Right ventricle myocardium superior (tissue), 1 donor: ENCODE measurements at regions not wholly inside any gene's neighbourhood (a gene's known extent, or its start where the extent isn't known, plus 50 kb on each side); places are given as distances from the start of the nearest gene placed in this dataset.

ENCODE experiments used
- ATAC-seq: fragments of 200-7000 bp; cut with Tn5 transposase; one replicate; pipeline ENCODE4 v1.9.1; 2020; ENCODE audit warnings: mild to moderate bottlenecking; ENCODE audit not compliant: poor library complexity
- DNase-seq: peaks from one replicate; pipeline ENCODE4 v3.0.0-alpha.2; 2020
- intact Hi-C: fragments of 100-400 bp; cut with DNase I; formaldehyde crosslinking; loops from one replicate; pipeline ENCODE4 v1.11.2; 2022
- donor health status: DM: no; HTN: yes; CAD: no; lungs with severe emphysema.

GRCh38 chr15:62599791-62600777 is 435.0 kb upstream of the C2CD4B start:
- ATAC-seq (no peak), DNase-seq (no peak)
- intact Hi-C loops, result no loop called here

- DNase-seq, result no peak
- intact Hi-C loops, result no loop called here
These were observed 436.9 kb upstream of the C2CD4B start for GRCh38 chr15:62601777-62602545.

GRCh38 chr15:62603742-62604141 is 438.7 kb upstream of the C2CD4B start:
- intact Hi-C loops, result no loop called here
- ATAC-seq (peak; percentile 20), DNase-seq (no peak)

More at GRCh38 chr15:62601777-62602545, 436.9 kb upstream of the C2CD4B start:
- ATAC-seq, result no peak

- ATAC-seq (peak; percentile 57), DNase-seq (no peak)
- intact Hi-C loops, result no loop called here
These were observed 437.3 kb upstream of the TPM1 start for GRCh38 chr15:62605282-62605681.

GRCh38 chr15:62606376-62607113 is 436.0 kb upstream of the TPM1 start:
- DNase-seq, result no peak
- intact Hi-C loops, result no loop called here
- peak; percentile 21 for ATAC-seq

- intact Hi-C loops, result no loop called here
- ATAC-seq (no peak), DNase-seq (no peak)
These were observed 435.5 kb upstream of the TPM1 start for GRCh38 chr15:62607114-62607462.

- DNase-seq (no peak), ATAC-seq (no peak)
- intact Hi-C loops, result no loop called here
These were observed 434.9 kb upstream of the TPM1 start for GRCh38 chr15:62607643-62608042.

- DNase-seq, result no peak
- ATAC-seq, result no peak
- intact Hi-C loops, result no loop called here
These were observed 434.2 kb upstream of the TPM1 start for GRCh38 chr15:62608369-62608768.

GRCh38 chr15:62610265-62610869 is 432.2 kb upstream of the TPM1 start:
- intact Hi-C loops, result no loop called here
- DNase-seq, result no peak
- peak; percentile 40 for ATAC-seq

GRCh38 chr15:62611002-62611401 is 431.5 kb upstream of the TPM1 start:
- ATAC-seq, result no peak
- intact Hi-C loops, result no loop called here
- DNase-seq, result no peak

GRCh38 chr15:62612183-62612733 is 430.3 kb upstream of the TPM1 start:
- intact Hi-C loops, result no loop called here
- DNase-seq, result no peak
- no peak for ATAC-seq

- no peak for DNase-seq
- ATAC-seq, result no peak
- intact Hi-C loops, result no loop called here
These were observed 429.8 kb upstream of the TPM1 start for GRCh38 chr15:62612771-62613170.

- peak; percentile 48 for ATAC-seq
- DNase-seq, result no peak
- intact Hi-C loops, result no loop called here
These were observed 425.8 kb upstream of the TPM1 start for GRCh38 chr15:62616746-62617145.

GRCh38 chr15:62617741-62618140 is 424.8 kb upstream of the TPM1 start:
- no peak for DNase-seq
- intact Hi-C loops, result no loop called here
- ATAC-seq, result no peak

GRCh38 chr15:62618432-62618831 is 424.1 kb upstream of the TPM1 start:
- intact Hi-C loops, result no loop called here
- ATAC-seq, result no peak
- DNase-seq, result no peak

GRCh38 chr15:62618846-62619504 is 423.6 kb upstream of the TPM1 start:
- intact Hi-C loops, result no loop called here
- ATAC-seq, result no peak

GRCh38 chr15:62619526-62619925 is 423.0 kb upstream of the TPM1 start:
- ATAC-seq (no peak), DNase-seq (no peak)
- intact Hi-C loops, result no loop called here

More at GRCh38 chr15:62618846-62619504, 423.6 kb upstream of the TPM1 start:
- DNase-seq, result no peak

- intact Hi-C loops, result no loop called here
- ATAC-seq (no peak), DNase-seq (no peak)
These were observed 419.8 kb upstream of the TPM1 start for GRCh38 chr15:62622775-62623174.
